Fibroblast of lung (primary cell): ENCODE measurements at regions not wholly inside any gene's neighbourhood (a gene's known extent, or its start where the extent isn't known, plus 50 kb on each side); places are given as distances from the start of the nearest gene placed in this dataset.

Source experiments
- DNase-seq, 2 donors: peaks; one replicate each; pipeline versions ENCODE4 v3.0.0 to v3.0.0-alpha.2; 2010; ENCODE audit warnings: low read depth in 2 of 2
- H2AFZ ChIP-seq: 2 replicates; pipeline ENCODE4 v1.5.1; 2012; ENCODE audit warnings: low read length, control low read depth, inconsistent platforms
- H3K27ac ChIP-seq: 2 replicates; pipeline ENCODE4 v1.5.1; 2011; ENCODE audit warnings: low read length, control low read depth; ENCODE audit not compliant: insufficient read depth
- H3K27me3 ChIP-seq: 2 replicates; pipeline ENCODE4 v1.5.1; 2011; ENCODE audit warnings: mild to moderate bottlenecking, low read length; ENCODE audit not compliant: control insufficient read depth, insufficient read depth
- H3K36me3 ChIP-seq: 2 replicates; pipeline ENCODE4 v1.5.1; 2011; ENCODE audit warnings: low read length; ENCODE audit not compliant: control insufficient read depth, insufficient read depth
- H3K4me1 ChIP-seq: 2 replicates; pipeline ENCODE4 v1.5.1; 2011; ENCODE audit warnings: low read length; ENCODE audit not compliant: control insufficient read depth, insufficient read depth; ENCODE audit errors: extremely low read depth
- H3K4me2 ChIP-seq: 2 replicates; pipeline ENCODE4 v1.5.1; 2011; ENCODE audit warnings: low read length, control low read depth; ENCODE audit not compliant: insufficient read depth; ENCODE audit errors: extremely low read depth
- H3K4me3 ChIP-seq, 4 experiments: fragments of 200-600 bp in 1 of 4; sonication (generic) in 1 of 4; replicated peaks in 1 of 4; 2 replicates each; pipeline ENCODE4 v1.5.1; 2011 to 2016; ENCODE audit warnings: low read length in 4 of 4, low read depth in 3 of 4, mild to moderate bottlenecking in 3 of 4, control low read depth in 2 of 4, inconsistent platforms in 1 of 4, mixed read lengths in 1 of 4; ENCODE audit not compliant: insufficient read depth in 1 of 4; ENCODE audit errors: control extremely low read depth in 1 of 4
- H3K79me2 ChIP-seq: 2 replicates; pipeline ENCODE4 v1.5.1; 2012; ENCODE audit warnings: mild to moderate bottlenecking, low read length, inconsistent platforms; ENCODE audit not compliant: control insufficient read depth, insufficient read depth
- H3K9ac ChIP-seq: 2 replicates; pipeline ENCODE4 v1.5.1; 2011; ENCODE audit warnings: mild to moderate bottlenecking, low read length, control low read depth; ENCODE audit not compliant: insufficient read depth
- H3K9me3 ChIP-seq: 2 replicates; pipeline ENCODE4 v1.5.1; 2012; ENCODE audit warnings: low read depth, low read length; ENCODE audit not compliant: control insufficient read depth, insufficient read depth
- H4K20me1 ChIP-seq: 2 replicates; pipeline ENCODE4 v1.5.1; 2011; ENCODE audit warnings: low read length; ENCODE audit not compliant: control insufficient read depth, insufficient read depth; ENCODE audit errors: extremely low read depth
- CTCF ChIP-seq, 2 donors: IDR thresholded peaks in 1 of 2; conservative IDR thresholded peaks in 1 of 2; 1 replicate in 1 of 2; 2 replicates in 1 of 2; pipeline ENCODE4 v1.5.1; 2011 to 2012; ENCODE audit warnings: low read length in 2 of 2, control low read depth in 1 of 2, inconsistent platforms in 1 of 2, low read depth in 1 of 2, mild to moderate bottlenecking in 1 of 2
- EZH2 ChIP-seq: IDR thresholded peaks from 2 replicates; pipeline ENCODE4 v1.5.1; 2012; ENCODE audit warnings: low read length, control low read depth, mild to moderate bottlenecking; ENCODE audit errors: missing control alignments

- TF ChIP-seq CTCF (conservative IDR thresholded peaks at IDR 0.05 in 1 of 2, IDR thresholded peaks at IDR 0.05 in 1 of 2; ENCODE audit: low read depth in 1 of 2, low read length in 2 of 2): no peak
- TF ChIP-seq EZH2: no peak
- DNase-seq: peak in 1 of 2 donors; percentile 5
- no peaks in the 10 kb centered on the region for H3K36me3 ChIP-seq
Measured at GRCh38 chr9:85332487-85332886, 409.3 kb downstream of the AGTPBP1 start.

GRCh38 chr9:85331626-85332025 lies 410.1 kb downstream of the AGTPBP1 start:
- TF ChIP-seq CTCF (conservative IDR thresholded peaks at IDR 0.05 in 1 of 2, IDR thresholded peaks at IDR 0.05 in 1 of 2; ENCODE audit: low read depth in 1 of 2, low read length in 2 of 2): no peak
- TF ChIP-seq EZH2: no peak
- H3K9ac ChIP-seq: no peak overlapping the region

More at GRCh38 chr9:85332487-85332886, 409.3 kb downstream of the AGTPBP1 start:
- H2AFZ ChIP-seq: no peak overlapping the region
- H3K9ac ChIP-seq: no peak overlapping the region
- no peaks in the 10 kb centered on the region for H3K4me1 ChIP-seq
- no peaks in the 10 kb centered on the region for H4K20me1 ChIP-seq
- H3K27me3 ChIP-seq: no peaks in the 10 kb centered on the region
- no peak overlapping the region for H3K27ac ChIP-seq
- no peaks in the 10 kb centered on the region for H3K79me2 ChIP-seq
- no peak overlapping the region for H3K4me2 ChIP-seq
- H3K4me3 ChIP-seq: no peak overlapping the region
- H3K9me3 ChIP-seq: no peaks in the 10 kb centered on the region

GRCh38 chr9:85322592-85322991 lies 419.2 kb downstream of the AGTPBP1 start:
- no peaks in the 10 kb centered on the region for H3K27me3 ChIP-seq
- no peaks in the 10 kb centered on the region for H4K20me1 ChIP-seq
- H3K4me3 ChIP-seq: no peak overlapping the region
- H3K4me1 ChIP-seq: no peaks in the 10 kb centered on the region
- H3K36me3 ChIP-seq: no peaks in the 10 kb centered on the region
- H3K27ac ChIP-seq: no peak overlapping the region
- no peaks in the 10 kb centered on the region for H3K9me3 ChIP-seq
- H2AFZ ChIP-seq: no peak overlapping the region
- DNase-seq: no peak
- no peak overlapping the region for H3K4me2 ChIP-seq
- TF ChIP-seq CTCF (conservative IDR thresholded peaks at IDR 0.05 in 1 of 2, IDR thresholded peaks at IDR 0.05 in 1 of 2; ENCODE audit: low read depth in 1 of 2, low read length in 2 of 2): no peak
- no peak for TF ChIP-seq EZH2
- H3K9ac ChIP-seq: no peak overlapping the region
- no peaks in the 10 kb centered on the region for H3K79me2 ChIP-seq

More at GRCh38 chr9:85331626-85332025, 410.1 kb downstream of the AGTPBP1 start:
- Histone ChIP-seq H3K4me1 (no peaks in the 10 kb centered on the region), H2AFZ (no peak overlapping the region), H3K27ac (no peak overlapping the region), H3K9me3 (no peaks in the 10 kb centered on the region), H3K36me3 (no peaks in the 10 kb centered on the region), H3K4me3 (no peak overlapping the region), H4K20me1 (no peaks in the 10 kb centered on the region), H3K4me2 (no peak overlapping the region), H3K79me2 (no peaks in the 10 kb centered on the region), H3K27me3 (no peaks in the 10 kb centered on the region)
- DNase-seq: no peak
